Retina (tissue), 1 donor: ENCODE measurements at regions not wholly inside any gene's neighbourhood (a gene's known extent, or its start where the extent isn't known, plus 50 kb on each side); places are given as distances from the start of the nearest gene placed in this dataset.

Experiments used
- DNase-seq: peaks from one replicate; pipeline ENCODE4 v3.0.0-alpha.2; 2016

GRCh38 chr16:51565184-51565583, 414.1 kb upstream of the SALL1 start:
- no peak for DNase-seq

- DNase-seq: no peak
Observed at GRCh38 chr16:51562891-51563290, 411.8 kb upstream of the SALL1 start.

- DNase-seq: no peak
Observed at GRCh38 chr16:51559901-51560300, 408.8 kb upstream of the SALL1 start.

GRCh38 chr16:51557670-51558069, 406.6 kb upstream of the SALL1 start:
- DNase-seq: no peak

- DNase-seq: no peak
Observed at GRCh38 chr16:51556694-51557340, 405.7 kb upstream of the SALL1 start.

- DNase-seq: no peak
Observed at GRCh38 chr16:51553910-51554309, 402.8 kb upstream of the SALL1 start.

GRCh38 chr16:51553314-51553713, 402.2 kb upstream of the SALL1 start:
- no peak for DNase-seq

GRCh38 chr16:51550800-51551347, 399.8 kb upstream of the SALL1 start:
- DNase-seq: no peak

GRCh38 chr16:51549836-51550235, 398.8 kb upstream of the SALL1 start:
- no peak for DNase-seq

GRCh38 chr16:51545951-51546350, 394.9 kb upstream of the SALL1 start:
- DNase-seq: no peak

- peak; percentile 20 for DNase-seq
Observed at GRCh38 chr16:51544851-51545467, 393.9 kb upstream of the SALL1 start.

GRCh38 chr16:51543971-51544370, 392.9 kb upstream of the SALL1 start:
- DNase-seq: no peak

- peak; percentile 76 for DNase-seq
Observed at GRCh38 chr16:51542981-51543815, 392.1 kb upstream of the SALL1 start.

- no peak for DNase-seq
Observed at GRCh38 chr16:51540259-51540658, 389.2 kb upstream of the SALL1 start.

GRCh38 chr16:51538707-51539498, 387.8 kb upstream of the SALL1 start:
- DNase-seq: no peak

- no peak for DNase-seq
Observed at GRCh38 chr16:51535591-51535990, 384.5 kb upstream of the SALL1 start.

- DNase-seq: no peak
Observed at GRCh38 chr16:51532551-51532950, 381.5 kb upstream of the SALL1 start.

GRCh38 chr16:51531271-51531670, 380.2 kb upstream of the SALL1 start:
- no peak for DNase-seq

GRCh38 chr16:51527349-51527748, 376.3 kb upstream of the SALL1 start:
- DNase-seq: no peak

GRCh38 chr16:51526621-51527020, 375.6 kb upstream of the SALL1 start:
- DNase-seq: no peak

- DNase-seq: no peak
Observed at GRCh38 chr16:51524555-51525373, 373.7 kb upstream of the SALL1 start.

- DNase-seq: no peak
Observed at GRCh38 chr16:51524070-51524469, 373.0 kb upstream of the SALL1 start.
